Spinal cord (tissue), 9 donors: ENCODE measurements at regions not wholly inside any gene's neighbourhood (a gene's known extent, or its start where the extent isn't known, plus 50 kb on each side); places are given as distances from the start of the nearest gene placed in this dataset.
"Not testable (repeated sequence)": the region's sequence is repeated elsewhere in the genome, so short reads cannot be mapped to it uniquely, and the experiment has no call there.

Experiments
- DNase-seq, 6 donors: peaks; one replicate each; pipeline versions ENCODE4 v3.0.0 to v3.0.0-alpha.2; 2013 to 2015; ENCODE audit warnings: low spot score in 6 of 6, low read depth in 4 of 6
- H3K27ac ChIP-seq: one replicate; pipeline ENCODE4 v1.5.1; 2013; ENCODE audit warnings: low read depth, low read length, control low read depth
- H3K27me3 ChIP-seq: one replicate; pipeline ENCODE4 v1.6.1; 2013; ENCODE audit warnings: low read length; ENCODE audit not compliant: control insufficient read depth, insufficient read depth
- H3K36me3 ChIP-seq: one replicate; pipeline ENCODE4 v1.6.1; 2013; ENCODE audit warnings: low read length; ENCODE audit not compliant: control insufficient read depth, insufficient read depth
- H3K4me1 ChIP-seq: one replicate; pipeline ENCODE4 v1.6.1; 2013; ENCODE audit warnings: low read length; ENCODE audit not compliant: control insufficient read depth, insufficient read depth
- H3K4me3 ChIP-seq: one replicate; pipeline ENCODE4 v1.5.1; 2013; ENCODE audit warnings: low read depth, low read length, control low read depth
- H3K9me3 ChIP-seq: one replicate; pipeline ENCODE4 v1.6.1; 2013; ENCODE audit warnings: low read length; ENCODE audit not compliant: control insufficient read depth, insufficient read depth
- WGBS: methylation state at CpG from one replicate; pipeline ENCODE4 v1.1.5; 2013; ENCODE audit warnings: missing lambda C conversion rate; ENCODE audit not compliant: insufficient coverage; 5-methylcytosine and 5-hydroxymethylcytosine counted together
- donor health status: healthy.

- DNase-seq = not testable (repeated sequence)
These were observed 257.9 kb downstream of the GOLGA6L6 start for GRCh38 chr15:20283651-20284050.

GRCh38 chr15:20282491-20282943 is 259.1 kb downstream of the GOLGA6L6 start:
- H3K4me1 ChIP-seq, DNase-seq, H3K4me3 ChIP-seq, H3K27ac ChIP-seq, H3K27me3 ChIP-seq, H3K36me3 ChIP-seq, H3K9me3 ChIP-seq: not testable (repeated sequence)
- 77% methylated on average over 29 of the region's 29 CpGs for WGBS

More at GRCh38 chr15:20283651-20284050, 257.9 kb downstream of the GOLGA6L6 start:
- H3K4me3 ChIP-seq, H3K36me3 ChIP-seq, H3K4me1 ChIP-seq, H3K9me3 ChIP-seq, H3K27ac ChIP-seq, H3K27me3 ChIP-seq: not testable (repeated sequence)
- 29% methylated on average over 2 of the region's 3 CpGs for WGBS

GRCh38 chr15:20281567-20282275 is 259.9 kb downstream of the GOLGA6L6 start:
- not testable (repeated sequence) for H3K9me3 ChIP-seq, H3K27ac ChIP-seq, H3K27me3 ChIP-seq, H3K4me1 ChIP-seq, H3K4me3 ChIP-seq, DNase-seq, H3K36me3 ChIP-seq
- WGBS = 62% methylated on average over 5 of the region's 7 CpGs

DNA sequence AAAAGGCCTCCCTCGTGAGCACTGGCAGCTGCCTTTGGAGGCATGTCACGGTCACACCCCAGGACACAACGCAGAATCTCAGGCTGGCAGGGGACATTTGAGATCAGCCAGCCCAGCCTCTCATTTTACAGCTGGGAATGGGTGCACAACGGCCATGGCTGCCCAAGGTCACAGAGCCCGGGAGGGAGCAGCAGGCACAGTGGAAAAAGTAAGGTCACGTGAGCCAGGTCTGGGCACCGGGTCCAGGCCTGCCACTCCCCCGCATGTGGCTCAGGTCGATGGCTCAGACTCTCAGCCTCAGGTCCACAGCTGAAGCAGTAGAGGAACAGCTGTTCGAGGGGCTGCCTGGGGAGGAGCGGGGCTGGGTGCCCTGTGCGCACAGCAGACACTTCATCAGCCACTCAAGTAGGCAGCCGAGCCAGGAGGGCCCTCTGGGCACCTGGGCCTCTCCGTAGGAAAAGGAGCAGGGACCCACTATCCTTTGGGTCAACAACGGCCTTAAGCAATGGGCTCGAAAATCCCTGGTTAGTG is 260.6 kb downstream of the GOLGA6L6 start:
- Histone ChIP-seq H3K27me3 (no peaks in the 10 kb centered on the region), H3K27ac (no peak overlapping the region), H3K4me3 (no peak overlapping the region), H3K4me1 (no peaks in the 10 kb centered on the region), H3K9me3 (peaks cover 8% of the 10 kb centered on the region), H3K36me3 (no peaks in the 10 kb centered on the region)
- DNase-seq = no peak
- 73% methylated on average over 16 of the region's 16 CpGs for WGBS

- not testable (repeated sequence) for H3K27me3 ChIP-seq, H3K4me1 ChIP-seq, H3K4me3 ChIP-seq, H3K27ac ChIP-seq, DNase-seq, H3K36me3 ChIP-seq
- WGBS = 70% methylated on average over 12 of the region's 13 CpGs
- peaks cover 10% of the 10 kb centered on the region for H3K9me3 ChIP-seq
These were observed 261.3 kb downstream of the GOLGA6L6 start for GRCh38 chr15:20280141-20280932.

DNA sequence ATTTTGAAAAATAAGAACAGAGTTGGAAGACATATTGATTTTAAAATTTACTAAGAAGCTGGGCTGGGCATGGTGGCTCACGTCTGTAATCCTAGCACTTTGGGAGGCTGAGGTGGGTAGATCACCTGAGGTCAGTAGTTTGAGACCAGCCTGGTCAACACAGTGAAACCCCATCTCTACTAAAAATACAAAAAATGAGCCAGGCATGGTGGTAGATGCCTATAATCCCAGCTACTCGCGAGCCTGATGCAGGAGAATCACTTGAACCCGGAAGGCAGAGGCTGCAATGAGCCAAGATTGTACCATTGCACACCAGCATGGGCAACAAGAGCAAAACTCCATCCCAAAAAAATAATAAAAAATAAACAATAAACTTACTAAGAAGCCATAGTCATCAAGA is 262.5 kb downstream of the GOLGA6L6 start:
- 52% methylated on average over 4 of the region's 4 CpGs for WGBS
- not testable (repeated sequence) for DNase-seq, H3K36me3 ChIP-seq, H3K27me3 ChIP-seq, H3K4me1 ChIP-seq, H3K4me3 ChIP-seq, H3K27ac ChIP-seq
- peaks cover 10% of the 10 kb centered on the region for H3K9me3 ChIP-seq

DNA sequence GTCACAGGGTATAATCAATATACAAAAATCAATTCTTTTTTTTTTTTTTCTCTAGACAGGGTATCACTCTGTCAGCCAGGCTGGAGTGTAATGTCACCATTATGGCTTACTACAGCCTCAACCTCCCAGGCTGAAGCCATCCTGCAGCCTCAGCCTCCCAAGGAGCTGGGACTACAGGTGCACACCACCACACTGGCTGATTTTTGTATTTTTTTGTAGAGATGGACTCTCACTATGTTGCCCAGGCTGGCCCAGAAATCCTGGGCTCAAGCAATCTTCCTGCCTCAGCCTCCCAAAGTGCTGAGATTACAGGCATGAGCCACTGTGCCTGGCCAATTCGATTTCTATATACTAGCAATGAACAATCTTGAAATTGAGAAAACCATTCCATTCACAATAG is 263.2 kb downstream of the GOLGA6L6 start:
- no CpG with 5 or more reads among the region's 1 CpG for WGBS
- not testable (repeated sequence) for H3K4me3 ChIP-seq, H3K4me1 ChIP-seq, H3K27ac ChIP-seq, DNase-seq, H3K27me3 ChIP-seq, H3K36me3 ChIP-seq
- H3K9me3 ChIP-seq = peaks cover 11% of the 10 kb centered on the region

DNA sequence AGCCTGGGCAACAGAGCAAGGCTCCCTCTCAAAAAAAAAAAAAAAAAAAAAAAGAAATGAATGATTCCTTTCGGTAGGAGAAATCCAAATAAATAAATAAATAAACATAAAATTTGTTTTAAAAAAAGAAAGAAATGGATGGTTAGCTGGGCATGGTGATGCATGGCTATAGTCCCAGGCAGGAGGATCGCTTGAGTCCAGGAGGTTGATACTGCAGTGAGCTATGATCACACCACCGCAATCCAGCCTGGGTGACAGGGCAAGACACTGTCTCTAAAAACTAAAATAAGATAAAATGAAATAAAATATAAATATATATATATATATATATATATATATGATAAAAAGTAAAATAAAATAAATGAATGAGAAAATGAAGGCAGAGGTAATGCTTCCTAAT is 264.1 kb downstream of the GOLGA6L6 start:
- not testable (repeated sequence) for H3K27ac ChIP-seq, H3K4me1 ChIP-seq

GRCh38 chr15:20276312-20277114 is 265.1 kb downstream of the GOLGA6L6 start:
- not testable (repeated sequence) for DNase-seq, H3K27ac ChIP-seq, H3K4me1 ChIP-seq, H3K27me3 ChIP-seq, H3K4me3 ChIP-seq, H3K36me3 ChIP-seq
- H3K9me3 ChIP-seq = peaks cover 12% of the 10 kb centered on the region
- WGBS = 69% methylated on average over 13 of the region's 13 CpGs

More for the DNA sequence above, 264.1 kb downstream of the GOLGA6L6 start:
- H3K27me3 ChIP-seq, H3K4me3 ChIP-seq, H3K36me3 ChIP-seq, DNase-seq: not testable (repeated sequence)
- peaks cover 12% of the 10 kb centered on the region for H3K9me3 ChIP-seq
- 88% methylated on average over 1 of the region's 3 CpGs for WGBS
